A172 (cell line): ENCODE measurements at regions not wholly inside any gene's neighbourhood (a gene's known extent, or its start where the extent isn't known, plus 50 kb on each side); places are given as distances from the start of the nearest gene placed in this dataset.
A peak's percentile ranks its signal among the peaks of the same experiment; 100 is the strongest.
"Not testable (repeated sequence)": the region's sequence is repeated elsewhere in the genome, so short reads cannot be mapped to it uniquely, and the experiment has no call there.

Experiments
- DNase-seq: peaks from one replicate; pipeline ENCODE4 v3.0.0-alpha.2; 2015; ENCODE audit warnings: low spot score

DNA sequence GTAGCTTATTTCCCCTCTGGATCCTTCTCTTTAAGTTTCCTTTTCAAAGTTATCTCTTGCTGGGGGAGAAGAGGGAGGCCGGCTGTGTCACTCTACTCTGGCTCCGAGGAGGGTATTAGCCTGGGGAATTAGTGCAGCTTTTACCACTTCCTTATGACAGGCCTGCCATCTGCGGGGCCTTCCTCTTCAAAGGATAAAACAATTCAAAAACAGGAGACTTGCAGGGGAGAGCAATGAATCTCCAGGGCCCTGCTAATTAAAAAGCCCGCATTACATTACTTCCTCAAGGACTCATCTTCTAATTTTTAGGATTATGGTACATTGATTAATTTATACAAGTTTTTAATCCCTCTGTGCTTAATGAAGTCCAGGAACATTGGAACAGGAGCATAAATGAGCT is 190.9 kb upstream of the CDH5 start:
- no peak for DNase-seq

DNA sequence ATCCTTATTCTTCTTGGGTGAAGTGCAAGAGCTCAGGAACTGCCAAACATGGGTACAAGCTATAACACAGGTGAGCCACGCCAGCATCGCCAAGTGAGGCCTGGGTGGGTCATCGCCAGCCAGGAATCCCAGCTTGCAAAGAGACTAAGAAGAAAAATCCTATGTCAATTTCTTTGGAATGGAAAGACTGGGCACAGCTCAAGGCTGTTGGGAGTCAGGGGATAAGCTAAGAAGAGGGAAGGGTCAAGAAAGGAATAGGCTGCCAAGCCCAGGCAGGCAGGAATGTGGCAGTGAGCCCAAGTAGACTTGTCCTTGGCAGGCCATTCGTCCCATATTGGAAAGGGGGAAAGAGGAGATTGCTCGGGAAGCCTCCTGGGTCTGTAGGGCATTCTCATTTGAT is 191.4 kb upstream of the CDH5 start:
- no peak for DNase-seq

GRCh38 chr16:66173796-66174195 is 192.7 kb upstream of the CDH5 start:
- not testable (repeated sequence) for DNase-seq

DNA sequence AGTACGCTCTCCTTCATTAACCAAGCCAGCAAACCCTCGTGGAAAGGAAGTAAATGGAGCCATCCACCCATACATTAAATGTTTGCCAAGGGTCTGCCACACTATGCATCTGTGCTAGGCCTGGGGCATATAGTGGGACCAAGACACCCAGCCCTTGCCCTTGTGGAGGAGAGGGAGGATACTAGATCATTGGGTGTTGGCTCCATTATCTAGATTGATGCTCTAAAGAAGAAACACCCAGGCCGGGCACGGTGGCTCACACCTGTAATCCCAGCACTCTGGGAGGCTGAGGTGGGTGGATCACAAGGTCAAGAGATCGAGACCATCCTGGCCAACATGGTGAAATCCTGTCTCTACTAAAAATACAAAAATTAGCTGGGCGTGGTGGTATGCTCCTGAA is 193.3 kb upstream of the CDH5 start:
- not testable (repeated sequence) for DNase-seq

- DNase-seq: no peak
Observed at GRCh38 chr16:66172463-66172862, 194.0 kb upstream of the CDH5 start.

DNA sequence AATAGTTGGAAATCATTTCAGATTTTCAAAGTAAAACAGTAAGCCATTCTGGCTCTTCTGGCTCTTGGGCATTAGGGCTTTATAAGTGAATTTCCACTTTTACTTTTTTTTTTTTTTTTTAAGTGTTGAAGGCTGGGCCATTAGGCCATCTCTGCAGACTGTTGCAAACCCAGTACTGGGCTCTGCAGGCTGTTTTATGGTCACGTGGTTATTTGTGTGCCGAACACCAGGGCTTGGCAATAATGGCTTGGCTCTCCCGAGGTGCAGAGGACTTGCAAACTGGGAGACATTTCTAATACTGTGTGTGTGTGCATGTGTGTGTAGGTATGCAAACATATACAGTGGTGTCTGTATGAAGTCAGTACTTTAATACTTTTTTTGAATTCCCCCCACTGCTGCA is 194.9 kb upstream of the CDH5 start:
- DNase-seq: no peak

- no peak for DNase-seq
Observed at GRCh38 chr16:66170989-66171388, 195.5 kb upstream of the CDH5 start.

GRCh38 chr16:66169817-66170216 is 196.7 kb upstream of the CDH5 start:
- DNase-seq: no peak

- no peak for DNase-seq
Observed at GRCh38 chr16:66168777-66169176, 197.7 kb upstream of the CDH5 start.

GRCh38 chr16:66167564-66168291 is 198.8 kb upstream of the CDH5 start:
- DNase-seq: peak; percentile 35

GRCh38 chr16:66166490-66166889 is 200.0 kb upstream of the CDH5 start:
- DNase-seq: no peak

GRCh38 chr16:66165879-66166278 is 200.6 kb upstream of the CDH5 start:
- no peak for DNase-seq

DNA sequence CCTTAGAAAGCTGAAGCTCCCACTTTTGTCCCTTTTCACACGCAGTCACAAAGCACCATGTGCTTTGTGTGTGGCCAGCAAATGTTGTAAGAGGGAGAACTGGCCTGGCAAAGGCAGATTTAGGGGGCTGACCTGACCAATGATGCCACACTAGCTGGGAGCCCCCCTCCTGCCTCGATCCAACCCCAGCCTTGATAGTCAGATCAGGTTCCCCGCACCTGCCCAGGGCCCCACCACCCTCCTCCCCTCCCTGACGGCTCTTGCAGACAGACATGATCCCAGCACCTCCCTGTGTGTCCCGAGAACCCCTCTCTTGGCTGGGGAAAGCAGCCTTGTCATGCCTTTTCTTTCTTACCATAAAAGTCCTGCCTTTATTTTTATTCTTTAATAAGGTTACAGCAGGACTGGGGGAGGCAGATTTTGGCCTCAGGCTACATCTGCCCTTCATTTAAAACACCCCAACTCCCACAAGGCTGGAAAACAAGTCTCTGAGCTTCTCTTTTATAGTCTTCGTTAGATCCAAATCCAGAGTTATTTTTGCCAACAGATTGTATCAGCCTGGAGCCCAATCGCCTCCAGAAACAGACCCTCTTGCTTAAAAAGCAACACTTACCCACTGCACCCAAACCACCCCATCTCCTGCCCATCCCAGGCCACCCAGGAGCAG is 201.8 kb upstream of the CDH5 start:
- DNase-seq: no peak

DNA sequence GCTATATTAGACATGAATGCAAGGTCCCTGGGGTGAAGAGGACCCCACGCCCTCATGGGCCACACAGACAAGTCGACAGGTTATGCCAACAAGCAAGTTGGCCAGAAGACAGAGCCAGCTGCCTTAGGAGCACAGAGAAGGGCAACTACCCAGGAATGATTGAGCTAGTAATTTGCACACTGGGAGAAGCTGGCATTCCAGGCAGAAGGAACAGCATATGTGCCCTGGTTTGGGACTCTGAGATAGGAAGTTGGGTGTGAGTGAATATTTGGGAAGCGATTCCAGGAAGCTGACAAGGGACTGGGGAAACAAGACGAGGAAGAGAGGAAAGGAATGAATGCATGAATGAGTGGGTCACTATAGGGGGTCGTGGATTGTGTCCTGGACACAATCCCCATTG is 203.7 kb upstream of the CDH5 start:
- no peak for DNase-seq

DNA sequence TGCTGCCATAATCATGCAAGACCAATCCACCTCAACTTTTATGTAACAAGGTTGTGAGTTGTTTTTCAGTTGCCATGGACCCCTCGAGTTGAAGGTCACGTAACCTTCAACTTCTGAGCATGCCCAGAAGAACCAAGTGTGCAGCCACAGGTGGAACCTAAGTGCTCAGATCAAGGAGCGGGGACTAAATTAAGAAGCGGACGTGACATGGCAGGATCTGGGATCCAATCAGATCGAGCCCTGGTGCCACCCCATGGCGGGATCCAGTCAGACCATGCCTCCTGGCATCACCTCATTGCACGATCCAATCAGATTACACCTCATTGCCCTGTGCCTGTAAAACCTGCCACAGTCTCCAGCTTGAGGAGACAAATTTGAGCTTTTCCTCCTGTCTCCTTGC is 204.5 kb upstream of the CDH5 start:
- peak; percentile 21 for DNase-seq

DNA sequence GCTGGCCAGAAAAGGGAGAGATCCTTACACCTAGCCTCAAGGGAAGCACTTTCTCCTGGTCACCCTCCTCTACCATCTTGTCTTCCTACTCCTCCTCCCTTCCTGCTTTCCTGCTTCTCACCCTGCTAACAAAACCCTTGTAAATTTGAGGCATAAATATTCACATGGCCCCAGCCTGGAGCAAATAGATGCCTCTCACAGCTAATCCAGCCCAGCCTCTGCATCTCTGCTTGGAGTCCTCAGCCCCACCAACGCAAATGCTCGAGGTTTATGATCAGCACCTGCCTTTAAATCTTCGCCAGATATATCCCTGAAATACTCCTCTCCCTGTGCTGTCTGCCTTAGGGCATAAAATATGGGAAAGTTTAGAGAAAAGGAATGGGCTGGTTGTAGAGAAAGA is 205.2 kb upstream of the CDH5 start:
- no peak for DNase-seq

DNA sequence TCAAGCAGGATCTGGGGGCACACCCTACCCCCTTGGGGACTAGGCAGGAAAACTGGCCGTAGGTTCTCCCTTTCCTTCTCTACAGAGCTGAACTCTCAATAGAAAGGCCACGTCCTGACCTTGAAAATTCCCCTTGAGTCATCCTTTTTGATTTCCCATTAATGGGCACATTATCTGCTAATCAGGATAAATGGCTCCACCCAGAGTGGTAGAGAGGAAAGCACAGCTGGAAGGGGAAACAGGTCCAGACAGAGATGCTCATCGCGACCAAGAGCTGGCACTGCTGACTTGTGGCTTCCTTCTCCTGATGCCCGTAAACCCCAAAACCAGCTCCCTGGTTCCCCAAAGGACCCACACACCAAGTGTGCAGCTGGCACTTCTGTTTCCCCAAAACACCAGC is 206.5 kb upstream of the CDH5 start:
- peak; percentile 33 for DNase-seq

DNA sequence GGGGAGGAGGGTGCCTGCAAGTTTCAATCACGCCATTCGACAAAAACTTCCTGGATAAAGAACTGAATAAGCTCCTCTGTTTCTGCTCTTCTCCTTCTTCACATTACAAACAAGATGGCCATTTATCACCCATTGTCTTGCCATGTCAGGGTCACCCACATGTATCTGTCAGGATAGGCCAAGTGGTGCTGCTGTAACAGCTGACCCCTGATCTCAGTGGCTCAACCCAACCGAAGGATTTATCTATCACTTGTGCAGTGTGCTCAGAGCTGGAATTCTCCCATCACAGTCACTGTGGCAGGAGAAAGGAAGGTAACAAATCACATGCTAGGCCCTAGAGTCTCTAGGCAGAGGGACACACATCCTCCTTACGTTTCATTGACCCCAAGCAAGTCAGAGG is 210.0 kb upstream of the CDH5 start:
- no peak for DNase-seq

- DNase-seq: no peak
Observed at GRCh38 chr16:66155933-66156332, 210.6 kb upstream of the CDH5 start.

GRCh38 chr16:66154801-66155200 is 211.7 kb upstream of the CDH5 start:
- DNase-seq: no peak

GRCh38 chr16:66152823-66153393 is 213.6 kb upstream of the CDH5 start:
- DNase-seq: no peak

- no peak for DNase-seq
Observed at GRCh38 chr16:66152181-66152580, 214.3 kb upstream of the CDH5 start.

- no peak for DNase-seq
Observed at GRCh38 chr16:66150698-66151482, 215.6 kb upstream of the CDH5 start.
